Astrocyte (in vitro differentiated cells and primary cell): ENCODE measurements at regions not wholly inside any gene's neighbourhood (a gene's known extent, or its start where the extent isn't known, plus 50 kb on each side); places are given as distances from the start of the nearest gene placed in this dataset.

Experiments used
- EZH2 ChIP-seq: IDR thresholded peaks from 2 replicates; pipeline ENCODE4 v1.6.1; 2012; ENCODE audit warnings: mild to moderate bottlenecking, low read length, inconsistent platforms; ENCODE audit not compliant: insufficient read depth
- TF ChIP-seq, protein P1 (sequence below): IDR thresholded peaks from 2 replicates; pipeline ENCODE4 v1.5.1; 2011; ENCODE audit warnings: low read depth, mild to moderate bottlenecking, inconsistent platforms, low read length, moderate library complexity; ENCODE audit not compliant: insufficient read depth

DNA sequence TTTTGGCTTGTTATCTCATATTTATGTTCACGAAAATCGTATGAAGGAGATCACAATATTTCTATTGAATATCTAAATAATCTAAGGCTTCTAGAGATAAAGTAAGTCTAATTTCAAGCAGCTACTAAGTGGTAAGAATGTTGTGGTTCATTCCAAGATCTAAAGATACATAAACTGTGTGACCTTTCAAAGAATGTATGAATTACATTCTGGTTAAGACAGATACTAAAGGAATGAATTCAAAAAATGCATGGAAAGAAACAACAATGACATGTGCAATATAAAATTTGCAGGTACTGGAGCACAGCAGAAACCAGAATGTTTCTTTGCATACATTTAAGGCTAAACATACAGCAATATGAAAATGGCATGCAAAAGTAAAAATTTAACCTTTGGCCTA, 1214.6 kb downstream of the CDH8 start:
- TF ChIP-seq, protein P1, sequence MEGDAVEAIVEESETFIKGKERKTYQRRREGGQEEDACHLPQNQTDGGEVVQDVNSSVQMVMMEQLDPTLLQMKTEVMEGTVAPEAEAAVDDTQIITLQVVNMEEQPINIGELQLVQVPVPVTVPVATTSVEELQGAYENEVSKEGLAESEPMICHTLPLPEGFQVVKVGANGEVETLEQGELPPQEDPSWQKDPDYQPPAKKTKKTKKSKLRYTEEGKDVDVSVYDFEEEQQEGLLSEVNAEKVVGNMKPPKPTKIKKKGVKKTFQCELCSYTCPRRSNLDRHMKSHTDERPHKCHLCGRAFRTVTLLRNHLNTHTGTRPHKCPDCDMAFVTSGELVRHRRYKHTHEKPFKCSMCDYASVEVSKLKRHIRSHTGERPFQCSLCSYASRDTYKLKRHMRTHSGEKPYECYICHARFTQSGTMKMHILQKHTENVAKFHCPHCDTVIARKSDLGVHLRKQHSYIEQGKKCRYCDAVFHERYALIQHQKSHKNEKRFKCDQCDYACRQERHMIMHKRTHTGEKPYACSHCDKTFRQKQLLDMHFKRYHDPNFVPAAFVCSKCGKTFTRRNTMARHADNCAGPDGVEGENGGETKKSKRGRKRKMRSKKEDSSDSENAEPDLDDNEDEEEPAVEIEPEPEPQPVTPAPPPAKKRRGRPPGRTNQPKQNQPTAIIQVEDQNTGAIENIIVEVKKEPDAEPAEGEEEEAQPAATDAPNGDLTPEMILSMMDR, result no peak
- no peak for TF ChIP-seq EZH2
